DOHH2 (cell line): ENCODE measurements at regions not wholly inside any gene's neighbourhood (a gene's known extent, or its start where the extent isn't known, plus 50 kb on each side); places are given as distances from the start of the nearest gene placed in this dataset.

Experiments
- CTCF ChIP-seq: fragments of 200-600 bp; sonication (generic); IDR thresholded peaks from one replicate; pipeline ENCODE4 v1.5.1; 2014; ENCODE audit warnings: antibody characterized with exemption, mild to moderate bottlenecking, low read depth, low read length; ENCODE audit not compliant: poor library complexity, severe bottlenecking
- EZH2phosphoT487 ChIP-seq: fragments of 200-600 bp; sonication (generic); IDR thresholded peaks from 2 replicates; pipeline ENCODE4 v1.6.1; 2017; ENCODE audit warnings: borderline replicate concordance, mild to moderate bottlenecking, antibody characterized with exemption, low read length, moderate library complexity, mixed read lengths

- no peak for TF ChIP-seq CTCF
- no peak for TF ChIP-seq EZH2phosphoT487
Measured at GRCh38 chr2:207227749-207228145, 62.0 kb upstream of the KLF7 start.
